ENCODE measurements at regions not wholly inside any gene's neighbourhood (a gene's known extent, or its start where the extent isn't known, plus 50 kb on each side); places are given as distances from the start of the nearest gene placed in this dataset.

GRCh38 chr11:134637091-134638015 is 225.3 kb upstream of the B3GAT1 start:
- DNase-seq: peak; percentile 73

GRCh38 chr11:134636071-134636470 is 224.0 kb upstream of the B3GAT1 start:
- no peak for DNase-seq

- no peak for DNase-seq
These were observed 223.1 kb upstream of the B3GAT1 start for GRCh38 chr11:134634897-134635831.

- DNase-seq: no peak
These were observed 221.2 kb upstream of the B3GAT1 start for GRCh38 chr11:134633276-134633675.

- no peak for DNase-seq
These were observed 220.5 kb upstream of the B3GAT1 start for GRCh38 chr11:134632347-134633119.

GRCh38 chr11:134630861-134631260 is 218.8 kb upstream of the B3GAT1 start:
- no peak for DNase-seq

- no peak for DNase-seq
These were observed 216.4 kb upstream of the B3GAT1 start for GRCh38 chr11:134628426-134628825.

GRCh38 chr11:134626032-134626431 is 214.0 kb upstream of the B3GAT1 start:
- no peak for DNase-seq

GRCh38 chr11:134625631-134626030 is 213.6 kb upstream of the B3GAT1 start:
- DNase-seq: no peak

- DNase-seq: no peak
These were observed 213.1 kb upstream of the B3GAT1 start for GRCh38 chr11:134625151-134625550.

- no peak for DNase-seq
These were observed 212.3 kb upstream of the B3GAT1 start for GRCh38 chr11:134624166-134624920.

- DNase-seq: no peak
These were observed 211.7 kb upstream of the B3GAT1 start for GRCh38 chr11:134623711-134624110.

- DNase-seq: no peak
These were observed 210.4 kb upstream of the B3GAT1 start for GRCh38 chr11:134622458-134622857.

- DNase-seq: no peak
These were observed 205.3 kb upstream of the B3GAT1 start for GRCh38 chr11:134617360-134617759.

- DNase-seq: no peak
These were observed 204.0 kb upstream of the B3GAT1 start for GRCh38 chr11:134616038-134616437.

GRCh38 chr11:134615041-134615615 is 203.1 kb upstream of the B3GAT1 start:
- no peak for DNase-seq

GRCh38 chr11:134614141-134614540 is 202.1 kb upstream of the B3GAT1 start:
- no peak for DNase-seq

GRCh38 chr11:134613646-134614045 is 201.6 kb upstream of the B3GAT1 start:
- no peak for DNase-seq

GRCh38 chr11:134612140-134613030 is 200.3 kb upstream of the B3GAT1 start:
- DNase-seq: no peak

- DNase-seq: no peak
These were observed 199.5 kb upstream of the B3GAT1 start for GRCh38 chr11:134611537-134611936.

Data from NCI-H524 treated with DMSO at 0.1 percent for 48 hours (cell line).